ENCODE measurements at regions not wholly inside any gene's neighbourhood (a gene's known extent, or its start where the extent isn't known, plus 50 kb on each side); places are given as distances from the start of the nearest gene placed in this dataset.

DNA sequence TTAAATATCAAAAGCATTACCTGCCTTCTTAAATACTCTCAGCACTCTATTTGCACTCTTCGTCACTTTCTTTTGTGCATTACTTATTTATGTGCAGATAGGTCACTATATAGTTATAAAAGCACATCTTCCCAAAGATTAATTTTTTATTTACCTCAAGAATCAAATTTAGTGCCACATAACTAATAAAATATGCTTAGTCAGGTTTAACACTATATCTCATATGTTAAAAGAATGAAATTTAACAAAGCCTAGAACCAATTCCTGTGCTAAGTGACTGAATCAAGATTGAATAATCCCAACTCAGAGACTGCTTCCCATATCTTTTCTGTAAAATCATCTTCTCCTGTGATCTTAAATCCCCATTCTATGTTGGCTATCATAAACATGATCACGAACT lies 957.5 kb upstream of the NXPH2 start:
- Mint-ChIP-seq H3K27me3 (ENCODE audit: unreplicated experiment) (peaks cover 3% of the 10 kb centered on the region), H3K9me3 (ENCODE audit: unreplicated experiment) (peaks cover 4% of the 10 kb centered on the region), H3K36me3 (ENCODE audit: unreplicated experiment) (no peaks in the 10 kb centered on the region), H3K4me1 (ENCODE audit: unreplicated experiment) (no peaks in the 10 kb centered on the region), H3K27ac (ENCODE audit: unreplicated experiment) (no peak overlapping the region), H3K4me3 (ENCODE audit: unreplicated experiment) (no peak overlapping the region)
- DNase-seq (ENCODE audit: extremely low spot score, unreplicated experiment), result no peak
- TF ChIP-seq, protein P1, sequence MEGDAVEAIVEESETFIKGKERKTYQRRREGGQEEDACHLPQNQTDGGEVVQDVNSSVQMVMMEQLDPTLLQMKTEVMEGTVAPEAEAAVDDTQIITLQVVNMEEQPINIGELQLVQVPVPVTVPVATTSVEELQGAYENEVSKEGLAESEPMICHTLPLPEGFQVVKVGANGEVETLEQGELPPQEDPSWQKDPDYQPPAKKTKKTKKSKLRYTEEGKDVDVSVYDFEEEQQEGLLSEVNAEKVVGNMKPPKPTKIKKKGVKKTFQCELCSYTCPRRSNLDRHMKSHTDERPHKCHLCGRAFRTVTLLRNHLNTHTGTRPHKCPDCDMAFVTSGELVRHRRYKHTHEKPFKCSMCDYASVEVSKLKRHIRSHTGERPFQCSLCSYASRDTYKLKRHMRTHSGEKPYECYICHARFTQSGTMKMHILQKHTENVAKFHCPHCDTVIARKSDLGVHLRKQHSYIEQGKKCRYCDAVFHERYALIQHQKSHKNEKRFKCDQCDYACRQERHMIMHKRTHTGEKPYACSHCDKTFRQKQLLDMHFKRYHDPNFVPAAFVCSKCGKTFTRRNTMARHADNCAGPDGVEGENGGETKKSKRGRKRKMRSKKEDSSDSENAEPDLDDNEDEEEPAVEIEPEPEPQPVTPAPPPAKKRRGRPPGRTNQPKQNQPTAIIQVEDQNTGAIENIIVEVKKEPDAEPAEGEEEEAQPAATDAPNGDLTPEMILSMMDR (IDR thresholded peaks at IDR 0.05), result no peak

DNA sequence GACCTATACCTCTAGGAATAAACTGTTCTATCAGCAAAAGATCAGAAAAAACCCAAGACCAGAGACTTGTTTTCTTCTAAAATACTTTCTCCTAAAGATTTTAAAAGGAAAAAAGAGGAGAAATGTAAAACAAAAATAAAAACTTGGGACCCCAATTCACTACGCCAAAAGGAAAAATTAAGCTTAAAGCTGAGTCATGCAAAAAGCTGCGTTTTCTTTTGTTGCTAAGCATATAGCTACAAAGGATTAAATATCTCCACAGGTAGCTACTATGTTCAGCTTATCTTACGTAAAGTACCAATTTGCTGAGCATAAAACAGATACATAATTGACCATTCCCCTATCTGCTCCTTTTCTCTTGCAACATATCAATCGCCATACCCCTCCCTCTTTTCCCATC lies 950.0 kb upstream of the NXPH2 start:
- H3K4me3 Mint-ChIP-seq (ENCODE audit: unreplicated experiment), result no peak overlapping the region
- TF ChIP-seq, protein P1 (IDR thresholded peaks at IDR 0.05), result no peak
- H3K27me3 Mint-ChIP-seq (ENCODE audit: unreplicated experiment), result peaks cover 3% of the 10 kb centered on the region
- H3K4me1 Mint-ChIP-seq (ENCODE audit: unreplicated experiment), result no peaks in the 10 kb centered on the region
- no peak for DNase-seq (ENCODE audit: extremely low spot score, unreplicated experiment)
- H3K36me3 Mint-ChIP-seq (ENCODE audit: unreplicated experiment), result no peaks in the 10 kb centered on the region
- no peak overlapping the region for H3K27ac Mint-ChIP-seq (ENCODE audit: unreplicated experiment)
- H3K9me3 Mint-ChIP-seq (ENCODE audit: unreplicated experiment), result no peaks in the 10 kb centered on the region

DNA sequence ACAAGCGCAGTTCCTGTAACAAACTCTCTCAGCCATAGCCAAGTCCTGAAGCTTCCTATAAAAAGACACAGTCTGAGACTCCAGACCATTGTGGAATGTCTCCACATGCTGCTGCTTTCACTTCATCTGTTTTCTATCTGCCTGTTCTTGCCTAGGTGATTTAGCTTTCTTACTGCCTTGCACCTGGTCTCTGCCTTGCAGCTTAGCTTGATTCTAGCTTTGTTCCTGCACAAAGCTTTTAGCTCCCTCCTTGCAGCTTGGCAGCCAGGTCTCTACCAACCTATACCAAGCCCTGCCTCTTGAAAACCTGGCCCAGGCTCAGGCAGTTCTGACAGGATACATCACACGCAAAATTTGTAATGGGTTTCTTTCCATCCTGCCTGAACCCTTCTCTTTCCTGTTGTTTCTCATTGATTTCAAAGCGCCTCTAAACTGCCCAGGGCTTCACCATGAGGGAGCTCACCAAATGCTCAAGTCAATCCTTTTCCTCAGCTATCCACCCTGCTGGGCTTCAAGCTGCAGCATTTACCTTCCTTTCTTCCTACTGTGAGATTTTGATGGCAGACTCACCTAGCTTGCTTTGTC lies 941.3 kb upstream of the NXPH2 start:
- Mint-ChIP-seq H3K36me3 (ENCODE audit: unreplicated experiment) (no peaks in the 10 kb centered on the region), H3K4me3 (ENCODE audit: unreplicated experiment) (no peak overlapping the region), H3K9me3 (ENCODE audit: unreplicated experiment) (peaks cover 4% of the 10 kb centered on the region), H3K27me3 (ENCODE audit: unreplicated experiment) (peaks cover 3% of the 10 kb centered on the region), H3K27ac (ENCODE audit: unreplicated experiment) (no peak overlapping the region), H3K4me1 (ENCODE audit: unreplicated experiment) (no peaks in the 10 kb centered on the region)
- no peak for DNase-seq (ENCODE audit: extremely low spot score, unreplicated experiment)
- TF ChIP-seq, protein P1 (IDR thresholded peaks at IDR 0.05), result no peak

DNA sequence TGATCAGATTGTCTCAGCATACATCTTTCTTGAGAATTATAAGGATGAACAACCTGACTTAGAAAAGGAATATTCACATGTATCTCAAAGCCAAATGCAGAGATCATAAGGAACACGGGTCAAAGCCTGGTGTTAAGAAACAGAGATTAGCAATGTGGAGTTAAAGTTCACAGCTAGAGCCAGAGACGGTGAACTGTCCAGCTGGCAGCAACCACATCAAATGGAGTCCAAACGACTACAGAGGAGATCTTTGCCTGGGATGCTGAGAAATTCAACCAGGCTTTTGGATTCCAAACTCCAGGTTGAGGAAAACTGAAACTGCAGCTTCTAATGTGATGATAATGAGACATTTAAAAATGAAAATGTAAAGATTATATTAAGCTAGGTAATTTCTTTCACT lies 939.9 kb upstream of the NXPH2 start:
- Mint-ChIP-seq H3K4me3 (ENCODE audit: unreplicated experiment) (no peak overlapping the region), H3K9me3 (ENCODE audit: unreplicated experiment) (peaks cover 4% of the 10 kb centered on the region), H3K4me1 (ENCODE audit: unreplicated experiment) (no peaks in the 10 kb centered on the region), H3K27me3 (ENCODE audit: unreplicated experiment) (peaks cover 3% of the 10 kb centered on the region), H3K27ac (ENCODE audit: unreplicated experiment) (no peak overlapping the region), H3K36me3 (ENCODE audit: unreplicated experiment) (no peaks in the 10 kb centered on the region)
- TF ChIP-seq, protein P1 (IDR thresholded peaks at IDR 0.05), result no peak
- DNase-seq (ENCODE audit: extremely low spot score, unreplicated experiment), result no peak

DNA sequence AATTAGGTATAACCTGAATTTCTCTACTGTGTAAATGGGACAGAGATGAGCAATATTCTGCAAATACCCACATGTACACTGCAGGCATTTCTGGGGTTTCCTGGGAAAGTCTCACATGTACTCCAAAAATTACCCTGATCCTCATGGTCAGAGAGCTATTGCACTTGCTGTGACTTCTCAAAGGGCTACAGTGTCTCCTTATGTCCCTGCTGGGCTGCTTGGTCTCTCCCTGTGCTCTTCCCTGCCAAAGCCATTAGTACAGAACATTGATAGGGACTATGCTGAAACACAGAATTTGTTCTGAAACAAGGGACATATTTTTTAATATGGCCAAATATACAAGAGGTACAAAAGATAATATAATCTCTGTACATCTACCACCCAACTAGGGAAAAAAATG lies 924.4 kb upstream of the NXPH2 start:
- Mint-ChIP-seq H3K27me3 (ENCODE audit: unreplicated experiment) (no peaks in the 10 kb centered on the region), H3K27ac (ENCODE audit: unreplicated experiment) (no peak overlapping the region), H3K36me3 (ENCODE audit: unreplicated experiment) (no peaks in the 10 kb centered on the region), H3K4me3 (ENCODE audit: unreplicated experiment) (no peak overlapping the region), H3K9me3 (ENCODE audit: unreplicated experiment) (no peaks in the 10 kb centered on the region), H3K4me1 (ENCODE audit: unreplicated experiment) (no peaks in the 10 kb centered on the region)
- no peak for DNase-seq (ENCODE audit: extremely low spot score, unreplicated experiment)
- TF ChIP-seq, protein P1 (IDR thresholded peaks at IDR 0.05), result no peak
